Liver (tissue), 3 donors: ENCODE measurements at regions not wholly inside any gene's neighbourhood (a gene's known extent, or its start where the extent isn't known, plus 50 kb on each side); places are given as distances from the start of the nearest gene placed in this dataset.

Experiments
- EGR1 ChIP-seq, 2 donors: IDR thresholded peaks; 2 replicates each; pipeline ENCODE4 v1.6.1; 2016 to 2018; ENCODE audit warnings: antibody characterized with exemption in 2 of 2, low read depth in 2 of 2
- JUND ChIP-seq, 2 donors: IDR thresholded peaks; 2 replicates each; pipeline ENCODE4 v1.6.1; 2016; ENCODE audit warnings: antibody characterized with exemption in 2 of 2
- NR2F2 ChIP-seq: IDR thresholded peaks from 2 replicates; pipeline ENCODE4 v1.6.1; 2016; ENCODE audit warnings: antibody characterized with exemption
- RAD21 ChIP-seq, 2 donors: IDR thresholded peaks; 2 replicates each; pipeline ENCODE4 v1.6.1; 2016; ENCODE audit warnings: antibody characterized with exemption in 2 of 2, mild to moderate bottlenecking in 2 of 2
- RXRA ChIP-seq, 2 donors: IDR thresholded peaks; 2 replicates each; pipeline ENCODE4 v1.6.1; 2017 to 2018; ENCODE audit warnings: antibody characterized with exemption in 2 of 2, mild to moderate bottlenecking in 1 of 2
- SP1 ChIP-seq: IDR thresholded peaks from 2 replicates; pipeline ENCODE4 v1.6.1; 2018; ENCODE audit warnings: antibody characterized with exemption, mild to moderate bottlenecking
- TAF1 ChIP-seq: conservative IDR thresholded peaks from 2 replicates; pipeline ENCODE4 v1.6.1; 2016; ENCODE audit warnings: antibody characterized with exemption, mild to moderate bottlenecking
- YY1 ChIP-seq: IDR thresholded peaks from 2 replicates; pipeline ENCODE4 v1.6.1; 2016; ENCODE audit warnings: antibody characterized with exemption, mild to moderate bottlenecking
- TF ChIP-seq, protein P1 (sequence below): fragments of 150-350 bp; IDR thresholded peaks from 2 replicates; pipeline ENCODE4 v1.5.1; 2017; ENCODE audit warnings: improper control_type of control experiment, low read depth, low read length; ENCODE audit not compliant: missing input control
- TF ChIP-seq, protein P2 (sequence below): IDR thresholded peaks from 2 replicates; pipeline ENCODE4 v1.6.1; 2016; ENCODE audit warnings: antibody characterized with exemption
- TF ChIP-seq, protein P3 (sequence below): IDR thresholded peaks from 2 replicates; pipeline ENCODE4 v1.6.1; 2016; ENCODE audit warnings: antibody characterized with exemption, mild to moderate bottlenecking
- TF ChIP-seq, protein P4 (sequence below): IDR thresholded peaks from 2 replicates; pipeline ENCODE4 v1.6.1; 2016; ENCODE audit warnings: antibody characterized with exemption
- TF ChIP-seq, protein P5 (sequence below): IDR thresholded peaks from 2 replicates; pipeline ENCODE4 v1.6.1; 2016; ENCODE audit warnings: antibody characterized with exemption
- donor health status: healthy.
- donor health status: healthy.

DNA sequence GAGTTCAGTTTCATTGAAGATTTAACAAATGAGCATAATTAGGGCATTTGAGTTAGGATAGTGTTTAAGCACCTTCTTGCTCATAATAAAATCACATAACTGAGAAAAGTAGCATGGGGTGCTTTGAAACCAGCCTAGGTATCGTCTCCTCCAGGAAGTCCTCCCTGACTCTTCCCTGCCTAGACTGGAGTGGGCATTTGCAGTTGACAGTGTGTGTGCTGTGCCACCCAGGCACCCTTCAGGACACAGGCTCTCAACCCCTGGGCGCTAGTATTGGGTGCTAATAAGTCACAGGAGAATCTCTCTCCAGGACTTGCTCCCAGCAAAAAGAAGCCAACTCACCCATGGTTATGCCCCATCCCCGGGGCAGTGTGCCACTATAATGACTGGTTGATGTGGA, 584.1 kb downstream of the INSC start:
- TF ChIP-seq, protein P1, sequence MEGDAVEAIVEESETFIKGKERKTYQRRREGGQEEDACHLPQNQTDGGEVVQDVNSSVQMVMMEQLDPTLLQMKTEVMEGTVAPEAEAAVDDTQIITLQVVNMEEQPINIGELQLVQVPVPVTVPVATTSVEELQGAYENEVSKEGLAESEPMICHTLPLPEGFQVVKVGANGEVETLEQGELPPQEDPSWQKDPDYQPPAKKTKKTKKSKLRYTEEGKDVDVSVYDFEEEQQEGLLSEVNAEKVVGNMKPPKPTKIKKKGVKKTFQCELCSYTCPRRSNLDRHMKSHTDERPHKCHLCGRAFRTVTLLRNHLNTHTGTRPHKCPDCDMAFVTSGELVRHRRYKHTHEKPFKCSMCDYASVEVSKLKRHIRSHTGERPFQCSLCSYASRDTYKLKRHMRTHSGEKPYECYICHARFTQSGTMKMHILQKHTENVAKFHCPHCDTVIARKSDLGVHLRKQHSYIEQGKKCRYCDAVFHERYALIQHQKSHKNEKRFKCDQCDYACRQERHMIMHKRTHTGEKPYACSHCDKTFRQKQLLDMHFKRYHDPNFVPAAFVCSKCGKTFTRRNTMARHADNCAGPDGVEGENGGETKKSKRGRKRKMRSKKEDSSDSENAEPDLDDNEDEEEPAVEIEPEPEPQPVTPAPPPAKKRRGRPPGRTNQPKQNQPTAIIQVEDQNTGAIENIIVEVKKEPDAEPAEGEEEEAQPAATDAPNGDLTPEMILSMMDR, result no peak
- TF ChIP-seq, protein P2, sequence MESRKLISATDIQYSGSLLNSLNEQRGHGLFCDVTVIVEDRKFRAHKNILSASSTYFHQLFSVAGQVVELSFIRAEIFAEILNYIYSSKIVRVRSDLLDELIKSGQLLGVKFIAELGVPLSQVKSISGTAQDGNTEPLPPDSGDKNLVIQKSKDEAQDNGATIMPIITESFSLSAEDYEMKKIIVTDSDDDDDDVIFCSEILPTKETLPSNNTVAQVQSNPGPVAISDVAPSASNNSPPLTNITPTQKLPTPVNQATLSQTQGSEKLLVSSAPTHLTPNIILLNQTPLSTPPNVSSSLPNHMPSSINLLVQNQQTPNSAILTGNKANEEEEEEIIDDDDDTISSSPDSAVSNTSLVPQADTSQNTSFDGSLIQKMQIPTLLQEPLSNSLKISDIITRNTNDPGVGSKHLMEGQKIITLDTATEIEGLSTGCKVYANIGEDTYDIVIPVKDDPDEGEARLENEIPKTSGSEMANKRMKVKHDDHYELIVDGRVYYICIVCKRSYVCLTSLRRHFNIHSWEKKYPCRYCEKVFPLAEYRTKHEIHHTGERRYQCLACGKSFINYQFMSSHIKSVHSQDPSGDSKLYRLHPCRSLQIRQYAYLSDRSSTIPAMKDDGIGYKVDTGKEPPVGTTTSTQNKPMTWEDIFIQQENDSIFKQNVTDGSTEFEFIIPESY, result no peak
- TF ChIP-seq TAF1 (no peak), EGR1 (IDR thresholded peaks at IDR 0.05; ENCODE audit: low read depth in 2 of 2) (no peak), RXRA (IDR thresholded peaks at IDR 0.05) (no peak), SP1 (no peak), RAD21 (IDR thresholded peaks at IDR 0.05) (no peak), YY1 (no peak), JUND (IDR thresholded peaks at IDR 0.05) (no peak), NR2F2 (no peak)
- TF ChIP-seq, protein P3, sequence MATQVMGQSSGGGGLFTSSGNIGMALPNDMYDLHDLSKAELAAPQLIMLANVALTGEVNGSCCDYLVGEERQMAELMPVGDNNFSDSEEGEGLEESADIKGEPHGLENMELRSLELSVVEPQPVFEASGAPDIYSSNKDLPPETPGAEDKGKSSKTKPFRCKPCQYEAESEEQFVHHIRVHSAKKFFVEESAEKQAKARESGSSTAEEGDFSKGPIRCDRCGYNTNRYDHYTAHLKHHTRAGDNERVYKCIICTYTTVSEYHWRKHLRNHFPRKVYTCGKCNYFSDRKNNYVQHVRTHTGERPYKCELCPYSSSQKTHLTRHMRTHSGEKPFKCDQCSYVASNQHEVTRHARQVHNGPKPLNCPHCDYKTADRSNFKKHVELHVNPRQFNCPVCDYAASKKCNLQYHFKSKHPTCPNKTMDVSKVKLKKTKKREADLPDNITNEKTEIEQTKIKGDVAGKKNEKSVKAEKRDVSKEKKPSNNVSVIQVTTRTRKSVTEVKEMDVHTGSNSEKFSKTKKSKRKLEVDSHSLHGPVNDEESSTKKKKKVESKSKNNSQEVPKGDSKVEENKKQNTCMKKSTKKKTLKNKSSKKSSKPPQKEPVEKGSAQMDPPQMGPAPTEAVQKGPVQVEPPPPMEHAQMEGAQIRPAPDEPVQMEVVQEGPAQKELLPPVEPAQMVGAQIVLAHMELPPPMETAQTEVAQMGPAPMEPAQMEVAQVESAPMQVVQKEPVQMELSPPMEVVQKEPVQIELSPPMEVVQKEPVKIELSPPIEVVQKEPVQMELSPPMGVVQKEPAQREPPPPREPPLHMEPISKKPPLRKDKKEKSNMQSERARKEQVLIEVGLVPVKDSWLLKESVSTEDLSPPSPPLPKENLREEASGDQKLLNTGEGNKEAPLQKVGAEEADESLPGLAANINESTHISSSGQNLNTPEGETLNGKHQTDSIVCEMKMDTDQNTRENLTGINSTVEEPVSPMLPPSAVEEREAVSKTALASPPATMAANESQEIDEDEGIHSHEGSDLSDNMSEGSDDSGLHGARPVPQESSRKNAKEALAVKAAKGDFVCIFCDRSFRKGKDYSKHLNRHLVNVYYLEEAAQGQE, result no peak
- TF ChIP-seq, protein P4, sequence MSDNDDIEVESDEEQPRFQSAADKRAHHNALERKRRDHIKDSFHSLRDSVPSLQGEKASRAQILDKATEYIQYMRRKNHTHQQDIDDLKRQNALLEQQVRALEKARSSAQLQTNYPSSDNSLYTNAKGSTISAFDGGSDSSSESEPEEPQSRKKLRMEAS, result no peak
- TF ChIP-seq, protein P5, sequence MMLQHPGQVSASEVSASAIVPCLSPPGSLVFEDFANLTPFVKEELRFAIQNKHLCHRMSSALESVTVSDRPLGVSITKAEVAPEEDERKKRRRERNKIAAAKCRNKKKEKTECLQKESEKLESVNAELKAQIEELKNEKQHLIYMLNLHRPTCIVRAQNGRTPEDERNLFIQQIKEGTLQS, result no peak
